ENCODE measurements at regions not wholly inside any gene's neighbourhood (a gene's known extent, or its start where the extent isn't known, plus 50 kb on each side); places are given as distances from the start of the nearest gene placed in this dataset.

GRCh38 chrX:120680090-120680489 is 50.2 kb upstream of the C1GALT1C1 start:
- TF ChIP-seq CTCF (conservative IDR thresholded peaks at IDR 0.05) (no peak), ZFX (IDR thresholded peaks at IDR 0.05) (no peak)
